ENCODE measurements at regions not wholly inside any gene's neighbourhood (a gene's known extent, or its start where the extent isn't known, plus 50 kb on each side); places are given as distances from the start of the nearest gene placed in this dataset.
"Not testable (repeated sequence)": the region's sequence is repeated elsewhere in the genome, so short reads cannot be mapped to it uniquely, and the experiment has no call there.

- not testable (repeated sequence) for H3K9me3 Mint-ChIP-seq; H3K27me3 ChIP-seq (ENCODE audit: control insufficient read depth, insufficient read depth, low read length, poor library complexity, severe bottlenecking); H3K36me3 Mint-ChIP-seq (ENCODE audit: low read depth); H3K9me3 ChIP-seq (ENCODE audit: control insufficient read depth, low read length); H3K4me1 ChIP-seq (ENCODE audit: control insufficient read depth, insufficient read depth, low read length); DNase-seq; H3K27me3 Mint-ChIP-seq (ENCODE audit: insufficient read depth); H3K36me3 ChIP-seq (ENCODE audit: control insufficient read depth, insufficient read depth, low read length); H3K9ac ChIP-seq (ENCODE audit: extremely low read depth, low read length, poor library complexity, severe bottlenecking); H3K4me1 Mint-ChIP-seq; H3K27ac Mint-ChIP-seq; H3K27ac ChIP-seq (ENCODE audit: low read depth, low read length)
- 0% methylated on average over 9 of the region's 64 CpGs; no CpG with 5 or more reads in 1 of the 2 experiments for WGBS, 2 experiments (ENCODE audit: insufficient coverage in 1 of 2, insufficient read length in 1 of 2)
- peak overlapping the region; percentile 46 for H3K4me3 Mint-ChIP-seq
- peak overlapping the region; percentile 80 for H3K4me3 ChIP-seq (ENCODE audit: low read length)
Observed at GRCh38 chr3:195635262-195635873, 51.6 kb upstream of the APOD start.

- not testable (repeated sequence) for H3K4me1 ChIP-seq (ENCODE audit: control insufficient read depth, insufficient read depth, low read length); H3K27ac Mint-ChIP-seq; H3K36me3 ChIP-seq (ENCODE audit: control insufficient read depth, insufficient read depth, low read length); H3K9ac ChIP-seq (ENCODE audit: extremely low read depth, low read length, poor library complexity, severe bottlenecking); H3K9me3 Mint-ChIP-seq; H3K27me3 Mint-ChIP-seq (ENCODE audit: insufficient read depth); H3K36me3 Mint-ChIP-seq (ENCODE audit: low read depth); H3K27ac ChIP-seq (ENCODE audit: low read depth, low read length); H3K4me1 Mint-ChIP-seq; DNase-seq; H3K9me3 ChIP-seq (ENCODE audit: control insufficient read depth, low read length); H3K27me3 ChIP-seq (ENCODE audit: control insufficient read depth, insufficient read depth, low read length, poor library complexity, severe bottlenecking)
- H3K4me3 Mint-ChIP-seq: peak overlapping the region; percentile 36
- H3K4me3 ChIP-seq (ENCODE audit: low read length): peak overlapping the region; percentile 75
- WGBS, 2 experiments (ENCODE audit: insufficient coverage in 1 of 2, insufficient read length in 1 of 2): 0% methylated on average over 6 of the region's 70 CpGs; no CpG with 5 or more reads in 1 of the 2 experiments
Observed at GRCh38 chr3:195634426-195635261, 50.9 kb upstream of the APOD start.
